ENCODE measurements at regions not wholly inside any gene's neighbourhood (a gene's known extent, or its start where the extent isn't known, plus 50 kb on each side); places are given as distances from the start of the nearest gene placed in this dataset.
"Not testable (repeated sequence)": the region's sequence is repeated elsewhere in the genome, so short reads cannot be mapped to it uniquely, and the experiment has no call there.

DNA sequence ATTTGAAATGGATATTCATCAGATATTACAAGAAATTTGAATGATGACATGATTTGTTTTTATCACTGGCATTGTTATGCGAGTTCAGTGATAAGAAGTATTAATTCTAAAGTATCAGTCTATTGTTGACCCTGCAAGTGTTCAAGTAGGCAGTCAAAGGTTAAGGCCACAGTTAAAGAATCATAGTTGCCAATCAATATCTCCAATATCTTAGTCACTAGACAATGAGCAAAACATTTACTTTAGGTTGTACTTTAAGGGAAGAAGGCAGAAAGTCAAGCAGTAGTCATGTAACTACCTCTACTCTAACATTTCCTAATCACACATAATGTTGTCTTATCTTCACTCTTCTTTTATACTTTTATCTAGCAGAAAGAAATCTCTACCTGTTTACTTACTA, 709.8 kb downstream of the PCDH17 start:
- TF ChIP-seq, protein P1, sequence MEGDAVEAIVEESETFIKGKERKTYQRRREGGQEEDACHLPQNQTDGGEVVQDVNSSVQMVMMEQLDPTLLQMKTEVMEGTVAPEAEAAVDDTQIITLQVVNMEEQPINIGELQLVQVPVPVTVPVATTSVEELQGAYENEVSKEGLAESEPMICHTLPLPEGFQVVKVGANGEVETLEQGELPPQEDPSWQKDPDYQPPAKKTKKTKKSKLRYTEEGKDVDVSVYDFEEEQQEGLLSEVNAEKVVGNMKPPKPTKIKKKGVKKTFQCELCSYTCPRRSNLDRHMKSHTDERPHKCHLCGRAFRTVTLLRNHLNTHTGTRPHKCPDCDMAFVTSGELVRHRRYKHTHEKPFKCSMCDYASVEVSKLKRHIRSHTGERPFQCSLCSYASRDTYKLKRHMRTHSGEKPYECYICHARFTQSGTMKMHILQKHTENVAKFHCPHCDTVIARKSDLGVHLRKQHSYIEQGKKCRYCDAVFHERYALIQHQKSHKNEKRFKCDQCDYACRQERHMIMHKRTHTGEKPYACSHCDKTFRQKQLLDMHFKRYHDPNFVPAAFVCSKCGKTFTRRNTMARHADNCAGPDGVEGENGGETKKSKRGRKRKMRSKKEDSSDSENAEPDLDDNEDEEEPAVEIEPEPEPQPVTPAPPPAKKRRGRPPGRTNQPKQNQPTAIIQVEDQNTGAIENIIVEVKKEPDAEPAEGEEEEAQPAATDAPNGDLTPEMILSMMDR (IDR thresholded peaks at IDR 0.05) = no peak
- no peak for ATAC-seq (ENCODE audit: low FRiP score)
- no peak for DNase-seq (ENCODE audit: low spot score)

DNA sequence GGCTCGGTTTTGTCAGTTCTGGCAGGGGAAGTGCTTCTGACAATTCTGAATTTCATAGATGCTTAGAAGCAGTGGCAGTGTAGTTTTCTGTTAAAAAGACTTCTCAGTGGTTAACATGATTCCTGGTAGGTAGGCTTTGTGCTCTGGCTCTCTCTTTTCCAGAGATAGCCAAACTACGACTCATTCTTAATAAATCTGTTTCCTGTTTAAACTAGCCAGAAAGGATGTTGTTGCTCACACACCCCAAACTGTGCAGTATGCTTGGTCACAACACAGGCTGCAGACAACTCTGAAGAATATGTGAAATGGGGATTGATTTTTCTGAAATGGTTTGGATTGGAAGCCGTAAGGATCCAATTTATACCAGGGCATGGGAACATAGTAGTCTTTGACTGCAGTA, 711.5 kb downstream of the PCDH17 start:
- DNase-seq (ENCODE audit: low spot score) = no peak
- TF ChIP-seq, protein P1 (IDR thresholded peaks at IDR 0.05) = no peak
- ATAC-seq (ENCODE audit: low FRiP score) = no peak

DNA sequence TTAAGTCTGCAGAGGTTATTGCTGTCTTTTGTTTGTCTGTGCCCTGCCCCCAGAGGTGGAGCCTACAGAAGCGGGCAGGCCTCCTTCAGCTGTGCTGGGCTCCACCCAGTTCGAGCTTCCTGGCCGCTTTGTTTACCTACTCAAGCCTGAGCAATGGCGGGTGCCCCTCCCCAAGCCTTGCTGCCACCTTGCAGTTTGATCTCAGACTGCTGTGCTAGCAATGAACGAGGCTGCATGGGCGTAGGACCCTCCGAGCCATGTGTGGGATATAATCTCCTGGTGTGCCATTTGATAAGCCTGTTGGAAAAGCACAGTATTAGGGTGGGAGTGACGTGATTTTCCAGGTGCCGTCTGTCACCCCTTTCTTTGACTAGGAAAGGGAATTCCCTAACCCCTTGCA, 720.6 kb downstream of the PCDH17 start:
- ATAC-seq (ENCODE audit: low FRiP score); DNase-seq (ENCODE audit: low spot score): not testable (repeated sequence)

DNA sequence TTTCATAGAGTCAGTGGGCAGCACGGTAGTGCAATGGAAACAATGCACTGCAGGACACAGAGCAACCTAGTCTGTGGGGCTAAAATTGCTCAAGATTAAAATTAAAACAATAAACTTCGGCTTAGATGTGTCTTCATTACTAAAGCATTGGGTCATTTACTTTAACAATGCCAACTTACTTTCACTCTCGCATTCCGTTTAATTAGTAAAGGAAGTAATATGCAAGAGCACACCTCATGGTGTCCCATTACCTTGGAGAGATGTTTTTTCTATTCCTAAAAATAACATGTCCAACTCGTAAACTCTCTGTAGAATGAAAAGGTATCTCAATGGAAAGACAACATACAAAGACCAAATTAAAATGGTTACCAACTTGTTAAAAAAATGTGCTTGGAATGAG, 738.4 kb downstream of the PCDH17 start:
- TF ChIP-seq, protein P1 (IDR thresholded peaks at IDR 0.05) = no peak
- no peak for ATAC-seq (ENCODE audit: low FRiP score)
- no peak for DNase-seq (ENCODE audit: low spot score)

DNA sequence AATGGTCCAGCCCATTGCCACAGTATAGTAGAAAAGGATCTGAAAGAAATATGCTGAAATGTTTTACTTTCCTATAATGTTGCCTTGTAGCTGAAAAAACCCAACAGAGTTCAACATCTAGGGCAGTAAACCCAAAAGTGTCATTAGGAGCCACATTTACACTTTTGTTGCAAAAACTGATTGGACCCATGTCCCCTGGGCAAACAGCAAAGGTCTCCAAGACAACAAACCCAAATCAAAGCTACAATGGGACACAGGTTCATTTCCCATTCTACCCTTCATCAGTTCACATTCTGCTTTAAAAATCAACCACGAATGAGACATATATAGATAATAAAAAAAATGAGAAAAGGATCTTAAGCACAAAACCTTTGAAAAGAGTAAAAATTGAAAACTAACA, 744.8 kb downstream of the PCDH17 start:
- TF ChIP-seq, protein P1 (IDR thresholded peaks at IDR 0.05) = no peak
- DNase-seq (ENCODE audit: low spot score) = no peak
- ATAC-seq (ENCODE audit: low FRiP score) = no peak

DNA sequence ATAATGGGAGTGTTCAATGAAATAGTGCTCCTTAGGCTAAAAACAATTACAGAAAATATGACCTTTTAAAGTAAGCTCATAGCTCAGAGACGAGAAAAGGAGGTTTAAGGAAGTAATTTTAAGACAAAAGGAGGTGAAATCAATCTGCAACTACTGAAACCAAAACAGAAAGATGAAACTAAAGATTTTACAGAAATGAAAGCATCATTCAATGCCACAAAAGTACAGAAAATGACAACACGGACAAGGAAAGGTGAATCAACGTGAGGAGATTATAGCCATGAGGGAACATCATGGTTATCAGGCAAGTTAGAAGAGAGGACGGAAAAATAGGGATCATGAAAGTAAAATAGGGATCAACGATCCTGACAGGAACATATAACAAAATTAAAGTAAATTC, 745.2 kb downstream of the PCDH17 start:
- ATAC-seq (ENCODE audit: low FRiP score) (no peak), DNase-seq (ENCODE audit: low spot score) (no peak)
- TF ChIP-seq, protein P1 (IDR thresholded peaks at IDR 0.05) = no peak

DNA sequence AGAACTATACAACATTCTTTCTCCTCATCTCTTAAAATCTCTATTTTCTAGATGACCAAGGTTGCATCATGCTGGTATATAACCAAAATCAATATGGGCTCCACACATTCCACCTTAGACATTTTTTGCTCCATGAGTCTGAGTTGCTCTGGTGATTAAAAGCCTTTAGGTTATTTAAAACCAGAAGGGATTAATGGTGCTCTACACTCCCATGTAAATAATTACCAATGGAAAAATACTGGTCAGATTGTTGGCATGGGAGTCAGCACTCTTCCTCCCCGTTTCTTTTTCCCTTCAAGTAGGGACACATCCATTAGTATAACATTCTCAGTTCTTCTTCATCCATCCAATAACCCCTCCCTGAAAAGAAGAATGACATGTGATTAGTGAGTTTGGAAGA, 747.7 kb downstream of the PCDH17 start:
- ATAC-seq (ENCODE audit: low FRiP score) (no peak), DNase-seq (ENCODE audit: low spot score) (no peak)
- TF ChIP-seq, protein P1 (IDR thresholded peaks at IDR 0.05) = no peak

DNA sequence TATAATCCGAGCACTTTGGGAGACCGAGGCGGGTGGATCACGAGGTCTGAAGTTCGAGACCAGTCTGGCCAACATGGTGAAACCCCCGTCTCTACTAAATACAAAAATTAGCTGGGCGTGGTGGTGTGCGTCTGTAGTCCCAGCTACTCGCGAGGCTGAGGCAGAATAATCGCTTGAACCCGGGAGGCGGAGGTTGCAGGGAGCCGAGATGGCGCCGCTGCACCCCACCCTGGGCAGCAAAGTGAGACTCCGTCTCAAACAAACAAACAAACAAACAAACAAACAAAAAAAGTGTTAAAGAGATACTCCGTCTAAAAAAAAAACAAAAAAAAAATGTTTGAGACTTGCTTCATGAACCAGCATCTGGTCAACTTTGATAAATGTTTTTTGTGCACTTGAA, 753.8 kb downstream of the PCDH17 start:
- ATAC-seq (ENCODE audit: low FRiP score); DNase-seq (ENCODE audit: low spot score): not testable (repeated sequence)
